ENCODE measurements at regions not wholly inside any gene's neighbourhood (a gene's known extent, or its start where the extent isn't known, plus 50 kb on each side); places are given as distances from the start of the nearest gene placed in this dataset.

DNA sequence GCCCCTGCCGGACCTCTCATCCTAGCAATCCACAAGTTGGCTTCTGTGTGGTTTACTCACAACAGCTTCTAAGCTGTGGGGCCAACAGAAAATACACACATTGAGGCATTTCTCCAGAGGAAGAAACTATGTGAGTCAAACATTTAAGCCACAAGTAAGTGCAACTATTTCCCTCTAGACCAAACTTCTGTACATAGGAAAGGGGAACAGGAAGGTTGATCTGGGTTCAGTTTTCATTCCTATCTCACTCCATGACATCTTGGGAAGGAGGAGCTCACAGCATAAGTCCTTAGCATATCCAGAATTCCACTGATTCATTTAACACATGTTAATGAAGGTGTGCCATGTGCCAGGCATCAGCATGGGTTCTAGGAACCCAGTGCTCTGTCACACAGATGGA is 72.8 kb upstream of the PICALM start:
- no peak for TF ChIP-seq TEAD4 (IDR thresholded peaks at IDR 0.05)
- TF ChIP-seq RAD21 (IDR thresholded peaks at IDR 0.05; ENCODE audit: low read depth) = no peak
- TF ChIP-seq NFIC (IDR thresholded peaks at IDR 0.05) = no peak
- TF ChIP-seq YY1 (IDR thresholded peaks at IDR 0.05; ENCODE audit: low read depth) = no peak

All from Ishikawa (cell line).